GM21528 (cell line): ENCODE measurements at regions not wholly inside any gene's neighbourhood (a gene's known extent, or its start where the extent isn't known, plus 50 kb on each side); places are given as distances from the start of the nearest gene placed in this dataset.
"Not testable (repeated sequence)": the region's sequence is repeated elsewhere in the genome, so short reads cannot be mapped to it uniquely, and the experiment has no call there.

Experiments
- ATAC-seq: cut with Tn5 transposase; IDR thresholded peaks from one replicate; pipeline ENCODE4 v1.9.1; 2021; ENCODE audit warnings: mild to moderate bottlenecking, moderate library complexity; ENCODE audit not compliant: unreplicated experiment, low FRiP score

DNA sequence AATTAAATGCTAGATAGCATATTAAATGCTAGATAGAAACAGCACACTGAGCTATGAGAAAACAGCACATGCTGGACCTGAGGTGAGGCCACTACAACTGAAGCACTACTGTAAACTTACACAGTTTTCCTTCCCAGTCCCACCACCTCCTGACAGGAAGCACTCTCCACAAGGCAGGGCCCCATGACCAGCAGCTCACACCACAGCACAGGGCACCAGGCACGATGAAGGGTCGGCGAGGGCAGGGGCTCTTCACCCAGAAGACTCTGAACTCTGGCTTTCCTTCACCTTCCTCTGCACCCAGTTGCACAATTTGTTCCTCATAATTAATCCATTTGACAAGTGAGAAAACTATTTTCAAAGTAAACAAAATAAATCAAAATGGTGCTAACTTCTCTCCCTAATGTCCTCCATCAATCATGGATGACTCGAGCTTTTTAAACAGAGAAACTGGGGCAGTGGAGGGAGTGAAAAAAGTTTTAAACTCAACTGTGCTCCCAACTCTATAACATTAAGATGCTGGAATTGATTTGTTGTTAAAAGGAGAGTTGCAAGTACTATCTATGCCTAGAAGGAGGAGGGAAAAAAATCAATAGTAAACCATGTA is 568.7 kb downstream of the UQCRFS1 start:
- ATAC-seq, result no peak

DNA sequence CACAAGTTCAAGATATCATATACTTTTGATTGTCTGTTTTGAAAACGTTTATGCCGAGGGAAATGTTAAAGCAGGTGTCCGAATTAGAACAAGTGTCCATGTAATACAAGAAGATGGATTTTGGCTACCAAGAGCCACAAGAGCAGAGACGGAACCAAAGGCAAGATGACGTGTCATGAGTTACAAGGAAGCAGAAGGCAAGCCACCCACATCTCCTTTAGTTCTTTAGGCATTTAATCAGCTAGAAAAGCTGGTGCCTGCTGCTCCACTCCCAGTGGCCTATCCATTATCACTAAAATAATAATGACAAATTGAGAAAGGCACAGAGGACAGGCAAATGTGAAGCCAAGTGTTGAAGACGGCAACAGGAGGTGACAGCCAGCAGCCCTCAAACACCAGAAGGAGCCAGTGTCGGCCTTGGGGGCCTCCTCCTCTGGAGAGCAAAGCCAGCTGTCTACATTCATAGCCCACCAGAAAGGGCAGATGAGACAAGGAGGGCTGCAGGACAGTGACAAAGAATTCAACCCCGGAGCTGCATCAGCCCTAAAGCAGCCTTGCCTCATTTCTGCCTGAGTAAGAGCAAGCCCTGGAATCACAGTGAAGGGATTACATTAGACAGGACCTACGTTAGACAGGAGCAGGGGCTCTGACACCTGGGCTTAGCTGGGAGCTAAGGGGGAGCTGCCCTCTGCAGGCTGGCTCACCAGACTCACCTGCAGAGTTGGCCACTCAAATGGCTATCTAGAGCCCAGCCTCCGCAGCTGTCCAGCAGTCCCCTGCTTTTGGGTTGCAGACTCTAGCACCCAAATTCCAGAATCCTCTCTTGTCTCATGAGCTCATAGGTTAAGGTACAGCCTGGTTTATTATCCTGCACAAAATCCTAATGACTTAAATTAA is 569.9 kb downstream of the UQCRFS1 start:
- no peak for ATAC-seq

DNA sequence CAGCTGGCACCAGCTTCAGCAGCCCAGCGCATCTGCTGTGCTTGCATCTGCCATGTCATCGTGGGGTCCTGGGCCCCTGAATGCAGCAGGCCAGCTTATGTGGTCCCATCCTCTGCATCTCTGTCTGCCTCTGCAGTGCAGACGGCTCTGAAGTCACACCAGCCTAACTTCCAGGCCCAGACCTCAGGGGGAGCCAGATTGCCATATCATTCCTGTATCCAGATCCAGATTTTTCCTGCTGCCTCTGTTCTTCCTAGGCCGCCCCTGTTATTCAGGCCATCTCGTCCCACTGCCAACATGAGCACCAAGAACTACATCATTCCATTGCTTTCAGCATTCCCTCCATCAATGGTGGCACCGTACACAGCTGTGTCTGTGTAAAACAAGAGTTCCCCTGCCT is 571.6 kb downstream of the UQCRFS1 start:
- no peak for ATAC-seq

DNA sequence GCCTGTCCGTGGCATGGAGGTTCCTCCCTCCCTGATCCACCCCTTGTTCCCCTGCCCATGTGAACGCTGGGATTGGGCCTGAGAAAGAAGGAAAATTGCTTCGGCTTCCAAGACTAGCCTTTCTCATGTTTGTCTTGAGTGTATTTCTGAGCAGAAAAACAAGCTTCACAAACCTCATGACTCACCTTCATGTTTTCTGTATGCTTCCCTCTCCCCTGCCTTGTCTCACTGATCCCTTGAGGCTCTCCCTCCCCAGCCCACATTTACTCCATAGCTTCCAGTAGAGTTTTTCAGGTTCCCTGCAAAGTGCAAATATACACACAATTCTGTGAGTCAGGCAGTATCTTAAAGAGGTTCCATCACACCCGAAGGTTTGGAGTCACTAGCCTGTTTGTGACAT is 572.4 kb downstream of the UQCRFS1 start:
- ATAC-seq, result no peak

DNA sequence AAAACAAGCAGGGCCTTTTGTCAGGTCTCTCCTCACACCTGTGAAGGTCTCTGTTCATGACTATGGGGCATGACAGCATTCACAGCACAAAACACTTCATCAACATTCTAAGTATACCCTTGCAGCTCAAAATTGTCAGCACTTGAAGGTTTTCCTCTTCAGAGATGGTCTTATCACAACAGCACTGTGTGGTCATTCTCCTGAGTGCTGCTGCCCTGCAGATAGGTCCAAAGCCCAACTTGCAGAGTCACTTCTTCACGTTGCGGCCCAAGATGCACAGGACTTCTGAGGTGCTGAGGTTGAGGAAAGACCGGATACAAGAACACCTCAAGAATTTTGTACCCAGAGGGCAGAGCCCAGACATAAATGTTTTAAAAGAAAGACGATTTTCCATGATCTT is 574.5 kb downstream of the UQCRFS1 start:
- ATAC-seq, result no peak

DNA sequence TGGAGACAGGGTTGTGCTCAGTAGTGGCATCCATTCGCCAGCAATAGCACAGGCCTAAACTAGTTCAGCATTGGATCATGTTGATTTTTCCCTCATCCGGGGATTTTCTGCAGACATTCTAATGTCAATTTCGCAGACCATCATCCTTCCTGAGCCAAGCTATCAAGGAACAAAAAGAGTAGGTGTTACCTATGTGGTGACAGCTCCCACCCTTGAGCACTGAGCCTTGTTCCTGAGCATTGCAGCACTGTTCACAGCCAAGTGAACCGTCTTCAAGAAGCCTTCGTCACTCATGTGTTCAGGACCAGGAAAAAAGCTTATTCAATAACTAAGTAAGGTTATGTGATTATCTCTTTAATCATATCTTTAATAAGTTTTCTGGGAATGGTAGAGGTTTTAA is 576.2 kb downstream of the UQCRFS1 start:
- no peak for ATAC-seq

DNA sequence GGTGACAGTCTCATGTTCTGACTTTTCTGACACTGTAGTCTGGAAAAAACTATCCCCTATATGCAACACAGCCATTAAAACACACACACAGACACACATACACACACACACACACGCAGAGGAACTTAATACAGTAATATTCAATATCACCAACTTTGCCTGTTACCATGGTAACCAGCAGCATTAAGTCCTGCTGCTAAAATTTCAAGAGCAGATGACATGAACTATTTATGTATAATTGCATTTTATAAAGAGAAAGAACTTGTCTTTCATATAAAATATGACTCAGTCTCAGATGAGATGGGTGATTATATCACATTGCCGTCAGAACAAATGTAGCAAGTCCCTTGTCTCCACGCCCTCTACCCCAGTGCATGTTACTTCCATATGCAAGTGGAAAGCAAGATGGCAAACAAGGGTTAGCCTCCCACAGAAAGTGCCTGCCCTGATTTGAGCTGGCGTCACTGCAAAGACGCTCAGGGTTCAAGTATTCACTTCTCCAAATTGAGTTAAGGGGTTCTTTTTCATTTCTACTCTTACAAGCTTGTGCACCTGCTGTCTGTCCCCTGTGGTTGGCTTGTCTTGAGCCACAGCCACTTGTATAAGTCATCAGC is 576.8 kb downstream of the UQCRFS1 start:
- no peak for ATAC-seq

DNA sequence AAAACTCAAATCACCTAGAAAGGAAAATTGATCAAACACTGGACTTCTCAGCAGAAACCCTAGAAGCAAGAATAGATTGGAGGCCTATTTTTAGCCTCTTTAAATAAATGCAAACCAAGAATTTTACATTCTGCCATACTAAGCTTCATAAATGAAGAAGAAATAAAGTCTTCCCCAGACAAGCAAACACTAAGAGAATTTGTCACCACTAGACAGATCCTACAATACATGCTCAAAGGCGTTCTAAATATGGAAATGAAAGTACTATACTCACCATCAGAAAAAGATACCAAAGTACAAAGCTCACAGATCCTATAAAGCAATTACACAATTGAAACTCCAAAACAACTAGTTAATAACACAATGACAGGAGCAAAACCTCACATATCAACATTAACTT is 578.1 kb downstream of the UQCRFS1 start:
- ATAC-seq, result no peak

DNA sequence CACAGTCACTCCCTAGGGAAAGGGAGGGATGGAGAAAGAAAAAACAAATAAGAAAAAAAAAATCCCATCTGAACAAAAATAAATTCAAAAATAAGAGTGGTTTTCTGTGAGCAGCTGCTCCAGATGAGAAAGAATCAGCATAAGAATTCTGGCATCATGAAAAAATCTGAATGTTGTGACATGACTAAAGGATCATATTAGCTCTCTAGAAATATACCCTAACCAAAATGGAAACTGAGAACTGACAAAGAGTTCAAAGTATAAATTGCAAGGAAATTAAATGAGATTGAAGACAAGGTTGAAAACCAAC is 579.0 kb downstream of the UQCRFS1 start:
- no peak for ATAC-seq

DNA sequence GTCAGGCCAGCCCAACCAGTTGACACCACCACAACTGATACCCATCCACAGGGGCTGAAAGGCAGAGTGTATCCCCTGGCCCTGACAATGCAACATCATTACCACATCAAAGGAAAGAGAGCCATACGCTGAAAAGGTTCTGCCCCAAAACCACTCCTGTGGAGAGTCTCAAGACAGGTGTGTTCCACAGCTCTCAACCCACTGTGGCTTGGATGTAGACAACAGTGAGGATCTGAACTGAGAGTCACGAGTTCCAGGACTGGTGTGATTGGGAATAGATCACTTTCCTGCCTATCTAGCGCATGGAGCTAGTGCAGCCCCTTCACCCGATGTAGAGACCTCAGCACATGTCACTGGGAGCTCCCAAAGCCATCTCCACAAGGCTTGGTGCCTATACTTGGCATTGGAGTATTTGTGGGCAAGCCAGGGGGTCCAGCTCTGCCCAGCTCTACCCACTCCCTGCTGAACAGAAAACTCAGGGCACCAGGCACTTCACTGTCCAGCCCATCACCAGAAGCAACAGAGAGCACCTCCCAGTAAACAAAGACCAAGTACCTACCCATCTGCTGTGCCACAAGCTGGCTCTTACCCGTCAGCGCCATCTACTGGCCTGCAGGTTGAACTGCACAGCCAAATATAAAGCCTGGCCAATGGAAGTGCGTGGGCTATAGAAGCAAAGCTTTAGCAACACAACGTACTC is 579.5 kb downstream of the UQCRFS1 start:
- no peak for ATAC-seq

DNA sequence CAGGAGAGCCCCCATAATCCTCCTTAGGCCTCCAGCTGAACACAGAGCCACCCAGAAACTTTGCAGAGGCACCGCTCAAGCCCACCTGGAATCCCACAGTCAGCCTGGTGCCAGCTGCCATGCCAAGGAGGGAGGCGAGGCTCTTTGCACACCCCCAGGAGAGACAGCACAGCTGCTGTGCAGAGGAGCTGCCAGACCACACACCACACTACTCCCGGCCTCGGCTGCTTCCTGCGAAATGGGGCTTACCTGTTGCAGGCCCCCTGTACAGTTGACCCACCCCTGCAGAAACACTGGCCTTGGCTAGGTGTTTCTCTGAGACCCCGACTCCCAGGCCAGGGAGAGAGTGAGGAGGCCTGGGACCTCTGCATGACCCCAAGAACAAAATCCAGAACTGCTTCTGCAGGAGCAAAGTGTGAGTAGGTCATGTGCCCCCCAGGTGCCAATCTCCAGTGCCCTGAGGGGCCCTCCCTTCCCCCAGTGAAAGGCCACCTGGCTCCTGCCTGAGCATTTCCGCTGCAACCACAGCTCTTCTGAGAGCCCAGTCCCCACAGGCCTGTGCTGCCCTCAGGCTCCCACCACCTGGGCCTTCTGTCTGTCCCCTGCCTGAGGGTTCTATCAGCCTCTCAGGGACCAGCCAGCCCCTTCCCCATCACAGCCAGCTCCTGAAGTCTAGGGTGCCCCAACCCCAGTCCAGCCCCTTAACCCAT is 580.4 kb downstream of the UQCRFS1 start:
- no peak for ATAC-seq

DNA sequence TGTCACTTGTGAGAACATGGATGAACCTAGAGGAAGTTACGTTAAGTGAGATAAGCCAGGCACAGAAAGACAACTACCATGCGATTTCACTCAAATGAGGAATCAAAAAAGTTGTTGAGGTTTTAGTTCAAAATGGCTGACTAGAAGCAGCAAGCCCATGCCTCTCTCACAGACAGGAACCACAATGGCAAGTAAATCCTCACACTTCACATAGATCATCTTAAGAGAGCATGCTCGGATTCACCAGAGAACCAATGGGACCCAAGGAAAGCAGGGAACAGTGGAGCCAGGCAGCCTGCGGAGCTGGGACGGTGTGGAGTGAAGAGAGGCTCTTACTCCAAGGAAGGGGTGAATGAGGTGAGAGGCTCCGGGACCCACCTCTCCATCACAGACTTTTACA is 581.0 kb downstream of the UQCRFS1 start:
- no peak for ATAC-seq

DNA sequence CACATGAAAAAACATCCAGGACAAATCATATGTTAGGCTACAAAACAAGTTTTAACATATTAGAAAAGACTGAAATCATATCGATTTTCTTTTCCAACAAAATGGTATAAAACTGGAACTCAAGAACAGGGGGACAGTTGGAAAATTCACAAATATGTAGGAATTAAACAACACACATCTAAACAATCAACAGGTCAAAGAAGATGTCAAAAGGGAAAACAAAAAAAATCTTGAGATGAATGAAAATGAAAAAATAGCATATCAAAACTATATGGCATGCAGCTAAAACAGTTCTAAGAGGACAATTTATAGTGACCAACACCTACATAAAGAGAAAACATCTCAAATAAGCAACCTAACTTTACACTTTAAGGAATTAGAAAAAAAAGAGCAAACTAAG is 585.3 kb downstream of the UQCRFS1 start:
- no peak for ATAC-seq

DNA sequence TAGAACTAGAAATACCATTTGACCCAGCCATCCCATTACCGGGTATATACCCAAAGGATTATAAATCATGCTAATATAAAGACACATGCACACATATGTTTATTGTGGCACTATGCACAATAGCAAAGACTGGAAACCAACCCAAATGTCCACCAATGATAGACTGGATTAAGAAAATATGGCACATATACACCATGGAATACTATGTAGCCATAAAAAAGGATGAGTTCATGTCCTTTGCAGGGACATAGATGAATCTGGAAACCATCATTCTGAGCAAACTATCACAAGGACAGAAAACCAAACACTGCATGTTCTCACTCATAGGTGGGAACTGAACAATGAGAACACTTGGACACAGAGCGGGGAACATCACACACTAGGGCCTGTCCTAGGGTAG is 586.5 kb downstream of the UQCRFS1 start:
- ATAC-seq, result not testable (repeated sequence)

DNA sequence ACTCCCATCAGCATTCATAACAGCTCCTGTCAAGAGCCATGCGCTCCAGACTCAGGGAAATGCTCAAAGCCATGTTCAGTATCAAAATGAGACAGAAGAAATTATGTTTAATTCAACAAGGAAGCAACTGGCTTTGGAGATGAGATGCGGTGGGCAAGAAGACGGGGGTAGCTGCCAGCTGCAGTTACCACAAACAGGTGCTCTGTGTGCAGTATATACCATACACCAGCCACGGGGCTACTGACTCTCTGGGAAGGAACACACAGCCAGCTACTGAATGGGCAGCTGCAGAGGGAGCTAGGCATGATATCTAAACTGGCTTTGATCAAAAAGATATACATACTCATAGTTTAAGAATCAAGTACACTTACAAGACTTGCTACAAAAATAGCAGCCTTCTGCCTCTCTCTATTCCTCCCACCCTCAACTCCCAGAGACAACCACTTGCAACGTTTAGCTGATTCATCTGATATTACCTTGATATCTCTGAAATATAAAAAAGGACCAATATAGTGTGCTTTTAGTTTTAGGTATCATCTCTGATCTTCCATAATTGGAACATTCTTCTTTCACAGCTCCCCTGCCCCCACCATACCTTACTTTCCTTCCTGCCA is 593.0 kb downstream of the UQCRFS1 start:
- ATAC-seq, result no peak

DNA sequence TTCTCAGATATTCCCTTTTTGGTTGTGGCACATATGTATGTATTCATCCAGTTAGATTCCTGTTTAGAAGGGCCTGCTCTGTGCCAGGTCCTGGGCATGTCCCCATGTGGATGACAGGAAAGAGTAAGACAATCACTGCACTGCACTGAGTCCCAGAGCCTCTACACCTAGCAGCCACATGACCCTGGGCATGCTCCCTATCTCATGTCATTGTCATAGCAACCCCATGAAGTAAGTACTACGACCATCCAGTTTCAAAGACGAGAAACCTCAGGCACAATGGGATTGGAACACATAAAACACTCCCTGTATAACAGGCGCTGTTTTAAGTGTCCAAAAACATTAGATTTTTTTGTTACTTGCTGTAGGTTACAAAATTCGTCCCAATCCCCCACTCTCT is 594.4 kb downstream of the UQCRFS1 start:
- no peak for ATAC-seq

DNA sequence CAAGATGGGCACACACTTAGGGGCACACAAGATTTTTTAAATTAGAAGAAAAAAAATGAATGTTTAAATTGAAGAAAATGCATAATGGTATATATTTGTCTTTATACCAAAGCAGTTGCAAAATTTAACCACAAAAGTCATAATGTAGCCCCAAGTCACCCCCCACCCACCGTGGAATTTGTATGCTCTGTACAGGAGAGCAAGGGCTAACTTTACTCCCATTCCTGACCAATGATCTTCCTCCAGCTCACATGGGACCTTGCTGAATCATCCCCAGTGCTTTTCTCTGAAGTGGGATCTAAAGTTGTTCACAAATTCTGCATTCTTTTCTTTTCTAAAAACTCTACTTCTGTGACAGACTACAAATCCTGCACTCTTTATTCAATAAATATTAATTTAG is 597.0 kb downstream of the UQCRFS1 start:
- ATAC-seq, result no peak

DNA sequence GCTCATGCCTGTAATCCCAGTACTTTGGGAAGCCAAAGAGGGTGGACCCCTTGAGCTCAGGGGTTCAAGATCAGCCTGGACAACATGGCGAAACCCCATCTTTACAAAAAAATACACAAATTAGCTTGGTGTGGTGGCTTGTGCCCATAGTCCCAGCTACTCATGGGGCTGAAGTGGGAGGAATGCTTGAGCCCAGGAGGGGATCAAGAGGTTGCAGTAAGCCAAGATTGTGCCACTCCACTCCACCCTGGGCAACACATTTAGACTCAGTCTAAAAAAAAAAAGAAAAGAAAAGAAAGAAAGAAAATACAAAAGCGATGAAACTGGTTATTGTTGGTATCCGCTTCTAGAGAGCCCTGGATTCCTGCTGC is 597.4 kb downstream of the UQCRFS1 start:
- ATAC-seq, result no peak

DNA sequence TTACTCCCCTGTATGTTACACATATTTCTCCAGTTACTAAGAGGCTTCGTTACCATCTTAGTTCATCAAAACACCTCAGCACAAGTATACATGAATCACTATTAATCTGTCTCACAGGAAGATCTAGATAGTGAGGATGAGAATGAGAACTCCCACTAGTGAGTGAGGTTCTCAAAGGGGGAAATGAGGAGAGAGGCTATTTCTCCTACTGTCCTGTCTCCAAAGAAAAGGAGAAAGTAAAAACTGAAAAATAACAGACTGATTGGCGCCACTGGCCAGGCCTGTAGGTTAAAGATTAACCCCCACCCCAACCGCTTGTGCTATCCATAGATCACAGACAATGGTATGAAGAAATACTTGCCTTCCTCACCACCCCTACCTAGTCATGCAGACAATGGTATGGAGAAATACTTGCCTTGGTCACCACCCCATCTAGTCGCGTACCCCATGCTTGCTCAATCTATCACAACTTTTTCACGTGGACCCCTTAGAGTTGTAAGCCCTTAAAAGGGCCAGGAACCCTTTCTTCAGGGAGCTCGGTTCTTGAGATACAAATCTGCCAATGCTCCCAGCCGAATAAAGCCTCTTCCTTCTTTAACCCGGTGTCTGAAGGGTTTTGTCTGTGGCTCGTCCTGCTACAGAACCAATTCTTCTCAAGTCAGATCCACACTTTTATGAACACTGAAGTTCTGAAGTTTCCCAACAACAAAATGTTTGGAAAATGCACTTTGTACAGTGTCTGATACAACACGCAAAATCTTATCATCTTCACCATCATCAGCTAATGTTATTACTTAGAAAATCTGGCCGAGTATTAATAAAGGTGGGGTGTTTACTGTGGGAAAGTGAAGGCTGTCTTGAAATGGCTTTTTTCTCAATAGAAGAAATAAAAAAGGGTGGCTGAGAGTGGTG is 598.1 kb downstream of the UQCRFS1 start:
- ATAC-seq, result no peak
